Upper lobe of left lung (tissue), 6 donors: ENCODE measurements at regions not wholly inside any gene's neighbourhood (a gene's known extent, or its start where the extent isn't known, plus 50 kb on each side); places are given as distances from the start of the nearest gene placed in this dataset.
"Not testable (repeated sequence)": the region's sequence is repeated elsewhere in the genome, so short reads cannot be mapped to it uniquely, and the experiment has no call there.

Source experiments
- ATAC-seq, 2 donors: fragments of 200-7000 bp; cut with Tn5 transposase; one replicate each; pipeline ENCODE4 v1.9.1; 2022; ENCODE audit warnings: mild to moderate bottlenecking in 2 of 2, moderate library complexity in 2 of 2; ENCODE audit not compliant: low FRiP score in 2 of 2
- DNase-seq, 2 donors: peaks; one replicate each; pipeline ENCODE4 v3.0.0-alpha.2; 2019 to 2020
- H3K27ac ChIP-seq, 4 donors: fragments of 200-600 bp; sonication (generic); one replicate each; pipeline ENCODE4 v1.5.1; 2016 to 2019
- H3K27me3 ChIP-seq, 4 donors: fragments of 200-600 bp; sonication (generic); one replicate each; pipeline ENCODE4 v1.5.1; 2017 to 2019
- H3K36me3 ChIP-seq, 4 donors: fragments of 200-600 bp; sonication (generic); one replicate each; pipeline ENCODE4 v1.5.1; 2016 to 2019
- H3K4me1 ChIP-seq, 4 donors: fragments of 200-600 bp; sonication (generic); one replicate each; pipeline ENCODE4 v1.5.1; 2018 to 2019
- H3K4me3 ChIP-seq, 4 donors: fragments of 200-600 bp; sonication (generic); one replicate each; pipeline ENCODE4 v1.5.1; 2017 to 2019; ENCODE audit warnings: mild to moderate bottlenecking in 2 of 4, moderate library complexity in 1 of 4
- H3K9me3 ChIP-seq, 4 donors: fragments of 200-600 bp; sonication (generic); one replicate each; pipeline ENCODE4 v1.5.1; 2018 to 2019
- CTCF ChIP-seq, 6 experiments: fragments of 450-650 bp in 4 of 6; fragments of 200-600 bp in 2 of 6; sonication (generic) in 2 of 6; IDR thresholded peaks; one replicate each; pipeline ENCODE4 v1.5.1; 2016 to 2019; ENCODE audit warnings: antibody characterized with exemption in 6 of 6
- EP300 ChIP-seq, 4 donors: sonication (generic); formaldehyde crosslinking; IDR thresholded peaks; one replicate each; pipeline ENCODE4 v1.5.1; 2017; ENCODE audit warnings: antibody characterized with exemption in 4 of 4, control low read depth in 2 of 4
- POLR2A ChIP-seq, 4 donors: fragments of 450-650 bp; IDR thresholded peaks; one replicate each; pipeline ENCODE4 v1.5.1; 2016 to 2017; ENCODE audit warnings: antibody characterized with exemption in 4 of 4, mild to moderate bottlenecking in 2 of 4
- POLR2AphosphoS5 ChIP-seq, 2 donors: sonication (generic); formaldehyde crosslinking; IDR thresholded peaks; one replicate each; pipeline ENCODE4 v1.5.1; 2017; ENCODE audit warnings: antibody characterized with exemption in 2 of 2
- WGBS, 2 donors: methylation state at CpG; one replicate each; pipeline ENCODE4 v1.1.5; 2017 to 2018; 5-methylcytosine and 5-hydroxymethylcytosine counted together
- donor health status: DM: no; HTN: no; CAD: no; lungs with moderate emphysema.
- donor health status: DM: no; HTN: yes; CAD: no; lungs with severe emphysema.

GRCh38 chr2:225824748-225825449 lies 425.4 kb downstream of the NYAP2 start:
- ATAC-seq (no peak), DNase-seq (peak in 1 of 2 donors; percentile 0)
- no peak for TF ChIP-seq POLR2A (IDR thresholded peaks at IDR 0.05)
- no peak for TF ChIP-seq POLR2AphosphoS5 (IDR thresholded peaks at IDR 0.05)
- TF ChIP-seq CTCF (IDR thresholded peaks at IDR 0.05) = no peak
- TF ChIP-seq EP300 (IDR thresholded peaks at IDR 0.05) = no peak
- H3K36me3 ChIP-seq = no peaks in the 10 kb centered on the region
- H3K4me1 ChIP-seq = no peaks in the 10 kb centered on the region
- WGBS, 2 donors = 78 to 87% methylated on average over 4 to 11 of the region's 11 CpGs
- H3K9me3 ChIP-seq = no peaks in the 10 kb centered on the region
- H3K27me3 ChIP-seq = no peaks in the 10 kb centered on the region
- H3K27ac ChIP-seq = no peak overlapping the region
- H3K4me3 ChIP-seq = no peak overlapping the region

- ATAC-seq = no peak
- 89 to 93% methylated on average over 2 of the region's 2 CpGs for WGBS, 2 donors
- no peak overlapping the region for H3K27ac ChIP-seq
- no peaks in the 10 kb centered on the region for H3K27me3 ChIP-seq
- H3K9me3 ChIP-seq = no peaks in the 10 kb centered on the region
- no peak overlapping the region for H3K4me3 ChIP-seq
- no peaks in the 10 kb centered on the region for H3K36me3 ChIP-seq
- H3K4me1 ChIP-seq = no peaks in the 10 kb centered on the region
- TF ChIP-seq CTCF (IDR thresholded peaks at IDR 0.05) (no peak), EP300 (IDR thresholded peaks at IDR 0.05) (no peak), POLR2AphosphoS5 (IDR thresholded peaks at IDR 0.05) (no peak), POLR2A (IDR thresholded peaks at IDR 0.05) (no peak)
- DNase-seq = no peak
These were observed 421.8 kb downstream of the NYAP2 start for GRCh38 chr2:225821351-225821750.

- no peaks in the 10 kb centered on the region for H3K9me3 ChIP-seq
- WGBS, 2 donors = 70 to 82% methylated on average over 7 of the region's 7 CpGs
- TF ChIP-seq CTCF (IDR thresholded peaks at IDR 0.05) (no peak), POLR2A (IDR thresholded peaks at IDR 0.05) (no peak), EP300 (IDR thresholded peaks at IDR 0.05) (no peak), POLR2AphosphoS5 (IDR thresholded peaks at IDR 0.05) (no peak)
- H3K4me1 ChIP-seq = no peaks in the 10 kb centered on the region
- H3K27me3 ChIP-seq = no peaks in the 10 kb centered on the region
- H3K27ac ChIP-seq = no peak overlapping the region
- H3K4me3 ChIP-seq = no peak overlapping the region
- no peaks in the 10 kb centered on the region for H3K36me3 ChIP-seq
- DNase-seq (no peak), ATAC-seq (no peak)
These were observed 421.3 kb downstream of the NYAP2 start for GRCh38 chr2:225820826-225821225.

- ATAC-seq (no peak), DNase-seq (no peak)
- no peak for TF ChIP-seq EP300 (IDR thresholded peaks at IDR 0.05)
- no peak for TF ChIP-seq CTCF (IDR thresholded peaks at IDR 0.05)
- no peak for TF ChIP-seq POLR2AphosphoS5 (IDR thresholded peaks at IDR 0.05)
- TF ChIP-seq POLR2A (IDR thresholded peaks at IDR 0.05) = no peak
These were observed 415.0 kb downstream of the NYAP2 start for GRCh38 chr2:225814554-225814953.

GRCh38 chr2:225806105-225806504 lies 406.6 kb downstream of the NYAP2 start:
- TF ChIP-seq POLR2A (IDR thresholded peaks at IDR 0.05) = no peak
- no peak for TF ChIP-seq EP300 (IDR thresholded peaks at IDR 0.05)
- TF ChIP-seq POLR2AphosphoS5 (IDR thresholded peaks at IDR 0.05) = no peak
- no peak for TF ChIP-seq CTCF (IDR thresholded peaks at IDR 0.05)
- DNase-seq (no peak), ATAC-seq (no peak)
- Histone ChIP-seq H3K4me3 (no peak overlapping the region), H3K4me1 (no peaks in the 10 kb centered on the region), H3K9me3 (no peaks in the 10 kb centered on the region), H3K36me3 (no peaks in the 10 kb centered on the region), H3K27ac (no peak overlapping the region), H3K27me3 (no peaks in the 10 kb centered on the region)
- WGBS, 2 donors = 59 to 73% methylated on average over 1 of the region's 1 CpG

More at GRCh38 chr2:225814554-225814953, 415.0 kb downstream of the NYAP2 start:
- H3K9me3 ChIP-seq = no peaks in the 10 kb centered on the region
- no peak overlapping the region for H3K4me3 ChIP-seq
- no peaks in the 10 kb centered on the region for H3K4me1 ChIP-seq
- no peaks in the 10 kb centered on the region for H3K27me3 ChIP-seq
- H3K27ac ChIP-seq = no peak overlapping the region
- no peaks in the 10 kb centered on the region for H3K36me3 ChIP-seq

- not testable (repeated sequence) for H3K4me3 ChIP-seq, H3K4me1 ChIP-seq, ATAC-seq, H3K27me3 ChIP-seq, DNase-seq, H3K9me3 ChIP-seq, H3K36me3 ChIP-seq, H3K27ac ChIP-seq
- WGBS, 2 donors = 59 to 81% methylated on average over 1 of the region's 1 CpG
These were observed 402.6 kb downstream of the NYAP2 start for GRCh38 chr2:225802076-225802475.
